GM18861 (cell line): ENCODE measurements at regions not wholly inside any gene's neighbourhood (a gene's known extent, or its start where the extent isn't known, plus 50 kb on each side); places are given as distances from the start of the nearest gene placed in this dataset.

Experiments used
- ATAC-seq: cut with Tn5 transposase; IDR thresholded peaks from one replicate; pipeline ENCODE4 v1.9.1; 2021; ENCODE audit not compliant: unreplicated experiment

- no peak for ATAC-seq
Measured at GRCh38 chr7:117929237-117929636, 56.0 kb upstream of the CTTNBP2 start.

- no peak for ATAC-seq
Measured at GRCh38 chr7:117931314-117931713, 58.1 kb upstream of the CTTNBP2 start.

- ATAC-seq = no peak
Measured at GRCh38 chr7:117937049-117937752, 64.0 kb upstream of the CTTNBP2 start.

- no peak for ATAC-seq
Measured at GRCh38 chr7:117937753-117938483, 64.7 kb upstream of the CTTNBP2 start.

GRCh38 chr7:117941138-117941810 lies 68.0 kb upstream of the CTTNBP2 start:
- ATAC-seq = no peak

- no peak for ATAC-seq
Measured at GRCh38 chr7:117942780-117943179, 69.5 kb upstream of the CTTNBP2 start.

- no peak for ATAC-seq
Measured at GRCh38 chr7:117944886-117945285, 71.6 kb upstream of the CTTNBP2 start.

GRCh38 chr7:117946151-117946633 lies 73.0 kb upstream of the CTTNBP2 start:
- ATAC-seq = no peak

- ATAC-seq = no peak
Measured at GRCh38 chr7:117949232-117949631, 76.0 kb upstream of the CTTNBP2 start.

- no peak for ATAC-seq
Measured at GRCh38 chr7:117950601-117951260, 77.5 kb upstream of the CTTNBP2 start.

- ATAC-seq = no peak
Measured at GRCh38 chr7:117951285-117951684, 78.0 kb upstream of the CTTNBP2 start.

- no peak for ATAC-seq
Measured at GRCh38 chr7:117951691-117952280, 78.5 kb upstream of the CTTNBP2 start.

GRCh38 chr7:117955046-117955445 lies 81.8 kb upstream of the CTTNBP2 start:
- no peak for ATAC-seq

GRCh38 chr7:117960351-117960750 lies 87.1 kb upstream of the CTTNBP2 start:
- no peak for ATAC-seq

GRCh38 chr7:117961235-117961634 lies 88.0 kb upstream of the CTTNBP2 start:
- ATAC-seq = no peak

GRCh38 chr7:117962366-117962994 lies 89.2 kb upstream of the CTTNBP2 start:
- ATAC-seq = no peak

GRCh38 chr7:117963264-117964197 lies 90.3 kb upstream of the CTTNBP2 start:
- ATAC-seq = no peak

- ATAC-seq = no peak
Measured at GRCh38 chr7:117970801-117971200, 97.6 kb upstream of the CTTNBP2 start.

GRCh38 chr7:117971556-117972244 lies 98.5 kb upstream of the CTTNBP2 start:
- ATAC-seq = no peak
